ENCODE measurements at regions not wholly inside any gene's neighbourhood (a gene's known extent, or its start where the extent isn't known, plus 50 kb on each side); places are given as distances from the start of the nearest gene placed in this dataset.

DNA sequence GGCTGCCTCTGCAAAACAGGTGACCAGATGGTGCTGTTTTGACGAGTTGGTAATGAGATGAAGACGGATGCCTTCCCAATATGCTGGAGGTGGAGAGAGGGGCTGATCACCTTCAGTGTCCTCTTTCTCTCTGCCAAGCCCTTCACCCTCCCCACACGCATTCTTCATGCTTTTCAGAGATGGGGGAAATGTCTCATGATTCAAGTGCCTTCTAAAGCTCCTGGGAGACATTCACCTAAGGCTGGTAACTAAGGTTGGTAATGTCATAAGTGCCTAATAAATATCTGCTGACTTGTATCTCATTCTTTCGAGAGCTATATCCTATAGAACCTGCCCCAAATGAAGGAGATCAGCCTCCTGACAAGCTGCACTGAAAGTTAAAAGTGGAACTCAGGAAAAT, 86.2 kb upstream of the MBNL2 start:
- Histone ChIP-seq H3K9me3 (ENCODE audit: low read length) (no peaks in the 10 kb centered on the region), H3K27me3 (ENCODE audit: control insufficient read depth in 1 of 2, insufficient read depth in 2 of 2, low read length in 2 of 2) (no peaks in the 10 kb centered on the region), H3K4me3 (replicated peaks in 1 of 3; ENCODE audit: insufficient read depth in 1 of 3, low read depth in 2 of 3, low read length in 3 of 3) (no peak overlapping the region), H4K20me1 (ENCODE audit: insufficient read depth, low read length) (no peaks in the 10 kb centered on the region), H3K4me2 (ENCODE audit: low read depth, low read length) (no peak overlapping the region), H3K36me3 (replicated peaks in 1 of 2; ENCODE audit: control insufficient read depth in 1 of 2, insufficient read depth in 2 of 2, low read length in 2 of 2) (no peaks in the 10 kb centered on the region), H3K4me1 (ENCODE audit: insufficient read depth, low read length) (peaks cover 43% of the 10 kb centered on the region), H3K27ac (ENCODE audit: extremely low read length, insufficient read depth, low read length) (no peak overlapping the region), H2AFZ (ENCODE audit: low read length) (no peak overlapping the region), H3K9ac (ENCODE audit: insufficient read depth, low read depth, low read length) (no peak overlapping the region), H3K79me2 (ENCODE audit: insufficient read depth, low read length) (no peaks in the 10 kb centered on the region)
- intact Hi-C loops (cut with micrococcal nuclease; ENCODE audit: unreplicated experiment) = no loop called here
- no TSS peak for BruUV-seq (replicated peaks)
- ATAC-seq = no peak
- WGBS (ENCODE audit: low lambda C conversion rate) = 9% methylated on average over 4 of the region's 4 CpGs
- FAIRE-seq = no peak
- POLR2A ChIA-PET = no interaction called here
- CTCF ChIA-PET (ENCODE audit: low intra/inter-chr PET ratio, low total read pairs) = no interaction called here
- DNase-seq (ENCODE audit: low spot score) = no peak
- in situ Hi-C loops (cut with HindIII; ENCODE audit: extremely low pct_ligation_motif_present, low pct_unique_long_range_greater_than_20kb) = no loop called here
- TF ChIP-seq PAWR (CRISPR knock-in tag; IDR thresholded peaks at IDR 0.05; ENCODE audit: borderline replicate concordance) = no peak
- TF ChIP-seq ZNF382 (CRISPR knock-in tag; IDR thresholded peaks at IDR 0.05; ENCODE audit: borderline replicate concordance) = no peak
- TF ChIP-seq, protein P1, sequence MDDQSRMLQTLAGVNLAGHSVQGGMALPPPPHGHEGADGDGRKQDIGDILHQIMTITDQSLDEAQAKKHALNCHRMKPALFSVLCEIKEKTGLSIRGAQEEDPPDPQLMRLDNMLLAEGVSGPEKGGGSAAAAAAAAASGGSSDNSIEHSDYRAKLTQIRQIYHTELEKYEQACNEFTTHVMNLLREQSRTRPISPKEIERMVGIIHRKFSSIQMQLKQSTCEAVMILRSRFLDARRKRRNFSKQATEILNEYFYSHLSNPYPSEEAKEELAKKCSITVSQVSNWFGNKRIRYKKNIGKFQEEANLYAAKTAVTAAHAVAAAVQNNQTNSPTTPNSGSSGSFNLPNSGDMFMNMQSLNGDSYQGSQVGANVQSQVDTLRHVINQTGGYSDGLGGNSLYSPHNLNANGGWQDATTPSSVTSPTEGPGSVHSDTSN (CRISPR knock-in tag; IDR thresholded peaks at IDR 0.05; ENCODE audit: borderline replicate concordance) = no peak
- no peak for TF ChIP-seq SIN3A (IDR thresholded peaks at IDR 0.05; ENCODE audit: borderline replicate concordance, low read depth, low read length)
- no peak for TF ChIP-seq ZNF550 (CRISPR knock-in tag; IDR thresholded peaks at IDR 0.05; ENCODE audit: borderline replicate concordance)
- no peak for TF ChIP-seq MYC (CRISPR knock-in tag; IDR thresholded peaks at IDR 0.05; ENCODE audit: borderline replicate concordance)
- no peak for TF ChIP-seq ZFP1 (CRISPR knock-in tag; IDR thresholded peaks at IDR 0.05)
- TF ChIP-seq, protein P2, sequence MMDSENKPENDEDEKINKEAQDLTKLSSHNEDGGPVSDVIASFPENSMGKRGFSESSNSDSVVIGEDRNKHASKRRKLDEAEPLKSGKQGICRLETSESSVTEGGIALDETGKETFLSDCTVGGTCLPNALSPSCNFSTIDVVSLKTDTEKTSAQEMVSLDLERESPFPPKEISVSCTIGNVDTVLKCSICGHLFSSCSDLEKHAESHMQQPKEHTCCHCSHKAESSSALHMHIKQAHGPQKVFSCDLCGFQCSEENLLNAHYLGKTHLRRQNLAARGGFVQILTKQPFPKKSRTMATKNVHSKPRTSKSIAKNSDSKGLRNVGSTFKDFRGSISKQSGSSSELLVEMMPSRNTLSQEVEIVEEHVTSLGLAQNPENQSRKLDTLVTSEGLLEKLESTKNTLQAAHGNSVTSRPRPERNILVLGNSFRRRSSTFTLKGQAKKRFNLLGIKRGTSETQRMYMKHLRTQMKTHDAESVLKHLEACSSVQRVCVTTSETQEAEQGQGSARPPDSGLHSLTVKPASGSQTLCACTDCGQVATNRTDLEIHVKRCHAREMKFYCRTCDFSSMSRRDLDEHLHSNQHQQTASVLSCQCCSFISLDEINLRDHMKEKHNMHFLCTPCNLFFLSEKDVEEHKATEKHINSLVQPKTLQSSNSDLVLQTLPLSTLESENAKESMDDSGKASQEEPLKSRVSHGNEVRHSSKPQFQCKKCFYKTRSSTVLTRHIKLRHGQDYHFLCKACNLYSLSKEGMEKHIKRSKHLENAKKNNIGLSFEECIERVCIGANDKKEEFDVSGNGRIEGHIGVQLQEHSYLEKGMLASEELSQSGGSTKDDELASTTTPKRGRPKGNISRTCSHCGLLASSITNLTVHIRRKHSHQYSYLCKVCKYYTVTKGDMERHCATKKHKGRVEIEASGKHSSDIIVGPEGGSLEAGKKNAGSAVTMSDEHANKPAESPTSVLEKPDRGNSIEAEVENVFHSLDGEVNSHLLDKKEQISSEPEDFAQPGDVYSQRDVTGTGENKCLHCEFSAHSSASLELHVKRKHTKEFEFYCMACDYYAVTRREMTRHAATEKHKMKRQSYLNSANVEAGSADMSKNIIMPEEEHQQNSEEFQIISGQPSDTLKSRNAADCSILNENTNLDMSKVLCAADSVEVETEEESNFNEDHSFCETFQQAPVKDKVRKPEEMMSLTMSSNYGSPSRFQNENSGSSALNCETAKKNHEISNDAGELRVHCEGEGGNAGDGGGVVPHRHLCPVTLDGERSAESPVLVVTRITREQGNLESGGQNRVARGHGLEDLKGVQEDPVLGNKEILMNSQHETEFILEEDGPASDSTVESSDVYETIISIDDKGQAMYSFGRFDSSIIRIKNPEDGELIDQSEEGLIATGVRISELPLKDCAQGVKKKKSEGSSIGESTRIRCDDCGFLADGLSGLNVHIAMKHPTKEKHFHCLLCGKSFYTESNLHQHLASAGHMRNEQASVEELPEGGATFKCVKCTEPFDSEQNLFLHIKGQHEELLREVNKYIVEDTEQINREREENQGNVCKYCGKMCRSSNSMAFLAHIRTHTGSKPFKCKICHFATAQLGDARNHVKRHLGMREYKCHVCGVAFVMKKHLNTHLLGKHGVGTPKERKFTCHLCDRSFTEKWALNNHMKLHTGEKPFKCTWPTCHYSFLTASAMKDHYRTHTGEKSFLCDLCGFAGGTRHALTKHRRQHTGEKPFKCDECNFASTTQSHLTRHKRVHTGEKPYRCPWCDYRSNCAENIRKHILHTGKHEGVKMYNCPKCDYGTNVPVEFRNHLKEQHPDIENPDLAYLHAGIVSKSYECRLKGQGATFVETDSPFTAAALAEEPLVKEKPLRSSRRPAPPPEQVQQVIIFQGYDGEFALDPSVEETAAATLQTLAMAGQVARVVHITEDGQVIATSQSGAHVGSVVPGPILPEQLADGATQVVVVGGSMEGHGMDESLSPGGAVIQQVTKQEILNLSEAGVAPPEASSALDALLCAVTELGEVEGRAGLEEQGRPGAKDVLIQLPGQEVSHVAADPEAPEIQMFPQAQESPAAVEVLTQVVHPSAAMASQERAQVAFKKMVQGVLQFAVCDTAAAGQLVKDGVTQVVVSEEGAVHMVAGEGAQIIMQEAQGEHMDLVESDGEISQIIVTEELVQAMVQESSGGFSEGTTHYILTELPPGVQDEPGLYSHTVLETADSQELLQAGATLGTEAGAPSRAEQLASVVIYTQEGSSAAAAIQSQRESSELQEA (CRISPR knock-in tag; IDR thresholded peaks at IDR 0.05; ENCODE audit: not compliant biosample characterization) = no peak
- TF ChIP-seq, protein P3, sequence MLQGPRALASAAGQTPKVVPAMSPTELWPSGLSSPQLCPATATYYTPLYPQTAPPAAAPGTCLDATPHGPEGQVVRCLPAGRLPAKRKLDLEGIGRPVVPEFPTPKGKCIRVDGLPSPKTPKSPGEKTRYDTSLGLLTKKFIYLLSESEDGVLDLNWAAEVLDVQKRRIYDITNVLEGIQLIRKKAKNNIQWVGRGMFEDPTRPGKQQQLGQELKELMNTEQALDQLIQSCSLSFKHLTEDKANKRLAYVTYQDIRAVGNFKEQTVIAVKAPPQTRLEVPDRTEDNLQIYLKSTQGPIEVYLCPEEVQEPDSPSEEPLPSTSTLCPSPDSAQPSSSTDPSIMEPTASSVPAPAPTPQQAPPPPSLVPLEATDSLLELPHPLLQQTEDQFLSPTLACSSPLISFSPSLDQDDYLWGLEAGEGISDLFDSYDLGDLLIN (CRISPR knock-in tag; IDR thresholded peaks at IDR 0.05; ENCODE audit: borderline replicate concordance) = no peak
